H1 (cell line): ENCODE measurements at regions not wholly inside any gene's neighbourhood (a gene's known extent, or its start where the extent isn't known, plus 50 kb on each side); places are given as distances from the start of the nearest gene placed in this dataset.

Source experiments
- CTCF ChIP-seq, 3 experiments: IDR thresholded peaks; 1 replicate in 2 of 3; 2 replicates in 1 of 3; pipeline versions ENCODE4 v1.5.1 to v1.6.1; 2011; ENCODE audit warnings: low read length in 3 of 3, mild to moderate bottlenecking in 3 of 3, inconsistent platforms in 2 of 3, low read depth in 1 of 3, moderate library complexity in 1 of 3; ENCODE audit not compliant: insufficient read depth in 1 of 3; ENCODE audit errors: control extremely low read depth in 1 of 3
- EZH2 ChIP-seq: fragments of 200-600 bp; sonication (generic); IDR thresholded peaks from 2 replicates; pipeline ENCODE4 v1.7.1; 2012; ENCODE audit warnings: low read depth, mild to moderate bottlenecking, moderate library complexity, low read length, inconsistent platforms; ENCODE audit not compliant: severe bottlenecking
- POU5F1 ChIP-seq: IDR thresholded peaks from 2 replicates; pipeline ENCODE4 v1.6.1; 2011; ENCODE audit warnings: low read depth, mild to moderate bottlenecking, low read length, moderate library complexity

DNA sequence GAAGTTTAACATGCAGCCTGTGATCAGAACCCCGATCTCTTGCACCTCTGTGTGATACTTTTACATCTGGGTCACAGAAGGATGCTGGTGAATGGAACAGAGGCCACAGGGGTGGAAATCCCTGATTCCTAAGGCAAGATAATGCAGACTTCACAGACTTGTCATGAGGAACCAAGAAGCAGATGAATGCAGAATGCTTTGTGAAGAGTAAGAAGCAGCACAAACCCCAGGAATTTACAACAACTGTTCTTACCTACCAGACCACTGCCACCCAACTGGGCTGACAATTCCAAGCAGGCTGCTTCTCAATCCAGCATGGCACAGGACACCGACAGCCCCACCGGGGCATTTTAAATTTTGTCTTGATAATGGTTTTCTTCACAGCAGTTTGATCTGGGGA lies 113.2 kb upstream of the CD93 start:
- TF ChIP-seq CTCF (IDR thresholded peaks at IDR 0.05; ENCODE audit: control extremely low read depth in 1 of 3, insufficient read depth in 1 of 3, low read depth in 1 of 3, low read length in 3 of 3) (no peak), EZH2 (no peak), POU5F1 (no peak)
